ENCODE measurements at regions not wholly inside any gene's neighbourhood (a gene's known extent, or its start where the extent isn't known, plus 50 kb on each side); places are given as distances from the start of the nearest gene placed in this dataset.
"Not testable (repeated sequence)": the region's sequence is repeated elsewhere in the genome, so short reads cannot be mapped to it uniquely, and the experiment has no call there.

DNA sequence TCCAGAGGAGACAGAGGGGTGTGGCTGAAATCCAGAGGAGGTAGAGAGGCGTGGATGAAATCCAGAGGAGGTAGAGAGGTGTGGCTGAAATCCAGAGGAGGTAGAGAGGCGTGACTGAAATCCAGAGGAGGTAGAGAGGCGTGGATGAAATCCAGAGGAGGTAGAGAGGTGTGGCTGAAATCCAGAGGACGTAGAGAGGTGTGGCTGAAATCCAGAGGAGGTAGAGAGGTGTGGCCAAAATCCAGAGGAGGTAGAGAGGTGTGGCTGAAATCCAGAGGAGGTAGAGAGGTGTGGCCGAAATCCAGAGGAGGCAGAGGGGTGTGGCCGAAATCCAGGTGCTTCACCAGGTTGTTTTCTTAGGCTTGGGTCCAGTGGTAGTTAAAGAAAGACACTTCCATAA, 58.7 kb upstream of the EPHB3 start:
- H3K4me3 ChIP-seq, H3K27ac ChIP-seq: not testable (repeated sequence)

GRCh38 chr3:184503647-184504046, 57.9 kb upstream of the EPHB3 start:
- Histone ChIP-seq H3K27ac (no peak overlapping the region), H3K4me3 (no peak overlapping the region)

DNA sequence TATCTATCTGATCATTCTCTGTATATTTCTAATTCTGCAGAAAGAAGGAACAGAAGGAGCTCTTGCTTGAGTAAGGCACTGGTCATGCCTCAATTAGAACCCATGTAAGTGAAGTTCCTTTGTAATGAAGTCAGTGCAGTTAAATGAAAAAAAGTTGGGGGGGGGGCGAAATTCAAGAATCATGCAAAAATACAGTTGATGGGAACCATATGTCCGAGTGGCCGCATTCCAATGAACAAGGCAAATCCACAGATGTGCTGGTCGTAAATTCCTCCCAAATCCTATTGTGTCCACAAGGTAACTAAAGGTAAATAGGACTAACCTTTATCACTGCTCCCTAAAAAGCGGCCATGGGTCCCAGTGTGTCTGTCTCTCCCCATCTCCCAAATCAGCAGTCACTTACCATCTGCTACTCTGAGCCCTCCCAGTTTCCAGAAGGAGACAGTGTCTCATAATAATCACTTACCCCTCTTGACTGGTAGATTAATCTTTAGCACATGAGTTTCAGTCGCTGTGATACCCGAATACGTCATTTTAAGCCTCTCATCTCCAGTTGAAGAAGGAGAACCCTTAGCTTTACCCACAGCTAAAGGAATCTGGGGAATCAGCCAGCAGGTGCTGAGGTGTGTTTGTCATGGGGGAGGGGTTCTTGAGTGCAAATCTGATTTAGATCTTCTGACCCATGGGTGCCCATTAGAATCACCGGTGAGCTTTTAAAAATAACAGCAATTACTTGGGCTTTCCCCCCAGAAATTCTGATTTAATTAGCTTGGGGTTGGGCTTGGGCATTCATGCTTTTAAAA, 56.3 kb upstream of the EPHB3 start:
- Histone ChIP-seq H3K27ac (peak overlapping the region in 2 of 21 experiments; percentile 41 to 44), H3K4me3 (no peak overlapping the region)

DNA sequence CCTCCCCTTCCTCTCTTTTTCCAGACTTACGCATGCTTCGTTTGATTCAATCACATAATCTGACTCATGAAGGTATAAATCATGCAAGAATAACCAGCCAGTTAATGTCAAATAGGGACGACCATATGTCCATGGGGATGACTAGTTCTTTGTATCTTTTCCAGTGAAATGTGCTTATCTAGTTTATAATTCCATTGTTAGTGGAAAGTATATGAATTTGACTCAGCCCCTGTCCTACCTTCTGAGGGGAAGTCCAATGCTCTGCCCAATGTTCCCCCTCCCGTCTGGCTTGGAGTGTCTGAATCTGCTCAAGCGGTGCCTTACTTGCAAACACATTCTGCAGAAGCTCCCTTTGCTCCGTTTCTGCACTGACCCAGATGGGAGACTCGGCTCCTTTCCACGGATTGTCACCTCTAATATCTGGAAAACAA, 55.0 kb upstream of the EPHB3 start:
- peak overlapping the region in 1 of 21 experiments; percentile 41 for H3K27ac ChIP-seq
- H3K4me3 ChIP-seq, result no peak overlapping the region

- Histone ChIP-seq H3K4me3 (no peak overlapping the region), H3K27ac (no peak overlapping the region)
These were observed 52.6 kb upstream of the EPHB3 start for GRCh38 chr3:184508938-184509337.

DNA sequence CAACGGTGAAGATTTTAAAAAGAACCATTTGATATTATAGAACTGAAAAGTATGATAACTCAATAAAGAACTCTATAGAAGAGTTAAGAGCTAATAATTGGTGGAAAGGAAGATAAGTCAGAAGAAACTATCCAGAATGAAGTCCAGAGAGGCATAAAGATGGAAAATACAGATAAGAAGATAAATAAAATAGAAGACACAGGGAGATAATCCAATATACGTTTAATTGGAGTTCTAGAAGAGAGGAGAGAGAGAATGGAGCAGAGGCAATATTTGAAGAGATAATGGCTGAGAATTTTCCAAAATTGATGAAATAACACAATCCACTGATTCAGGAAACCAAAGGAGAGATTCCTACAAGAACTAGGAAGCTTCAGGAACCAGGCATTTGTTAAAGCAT, 49.8 kb upstream of the EPHB3 start:
- no peak overlapping the region for H3K27ac ChIP-seq
- no peak overlapping the region for H3K4me3 ChIP-seq

Data from skin epidermis (tissue), 12 donors.